Ectodermal cell (in vitro differentiated cells): ENCODE measurements at regions not wholly inside any gene's neighbourhood (a gene's known extent, or its start where the extent isn't known, plus 50 kb on each side); places are given as distances from the start of the nearest gene placed in this dataset.

ENCODE experiments used
- H3K27ac ChIP-seq: 2 replicates; pipeline ENCODE4 v1.7.0; 2013; ENCODE audit warnings: mild to moderate bottlenecking, low read depth, low read length; ENCODE audit not compliant: insufficient read depth, poor library complexity, severe bottlenecking
- H3K27me3 ChIP-seq: 2 replicates; pipeline ENCODE4 v1.7.0; 2013; ENCODE audit warnings: mild to moderate bottlenecking, low read length; ENCODE audit not compliant: insufficient read depth, control insufficient read depth, poor library complexity, severe bottlenecking
- H3K36me3 ChIP-seq: one replicate; pipeline ENCODE4 v1.7.0; 2013; ENCODE audit warnings: low read length; ENCODE audit not compliant: control insufficient read depth, insufficient read depth
- H3K4me1 ChIP-seq: one replicate; pipeline ENCODE4 v1.7.0; 2013; ENCODE audit warnings: low read length; ENCODE audit not compliant: control insufficient read depth, insufficient read depth
- H3K4me3 ChIP-seq: 2 replicates; pipeline ENCODE4 v1.7.0; 2013; ENCODE audit warnings: low read depth, low read length, control low read depth; ENCODE audit not compliant: insufficient read depth
- H3K9me3 ChIP-seq: 2 replicates; pipeline ENCODE4 v1.7.0; 2013; ENCODE audit warnings: mild to moderate bottlenecking, low read length, moderate library complexity; ENCODE audit not compliant: control insufficient read depth
- WGBS, 2 experiments: methylation state at CpG; one replicate each; pipeline ENCODE4 v1.1.7; 2013; ENCODE audit warnings: missing lambda C conversion rate in 2 of 2; 5-methylcytosine and 5-hydroxymethylcytosine counted together

DNA sequence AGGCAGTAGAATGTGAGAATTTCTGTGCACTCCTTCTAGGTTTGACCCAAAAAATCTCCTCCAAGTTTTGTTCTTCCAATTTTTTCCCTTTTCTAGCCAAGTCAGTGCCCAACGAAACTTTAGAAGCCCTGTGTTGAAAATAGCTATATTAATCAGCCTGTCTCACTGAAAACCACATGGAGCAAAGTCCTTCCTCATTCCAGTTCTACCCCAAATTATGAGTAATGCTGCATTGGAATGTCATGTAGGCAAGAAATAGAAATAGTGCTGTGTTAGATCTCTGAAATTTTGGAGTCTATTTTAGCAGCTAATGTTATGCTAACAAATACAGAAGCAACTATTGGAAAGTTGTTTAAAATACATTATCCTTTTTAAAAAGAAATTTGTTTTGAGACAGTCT is 725.5 kb downstream of the TBC1D32 start:
- Histone ChIP-seq H3K27me3 (no peaks in the 10 kb centered on the region), H3K4me1 (no peaks in the 10 kb centered on the region), H3K9me3 (no peaks in the 10 kb centered on the region), H3K27ac (no peak overlapping the region), H3K4me3 (no peak overlapping the region), H3K36me3 (no peaks in the 10 kb centered on the region)
- WGBS, 2 experiments, result 38 to 56% methylated on average over 1 of the region's 1 CpG

DNA sequence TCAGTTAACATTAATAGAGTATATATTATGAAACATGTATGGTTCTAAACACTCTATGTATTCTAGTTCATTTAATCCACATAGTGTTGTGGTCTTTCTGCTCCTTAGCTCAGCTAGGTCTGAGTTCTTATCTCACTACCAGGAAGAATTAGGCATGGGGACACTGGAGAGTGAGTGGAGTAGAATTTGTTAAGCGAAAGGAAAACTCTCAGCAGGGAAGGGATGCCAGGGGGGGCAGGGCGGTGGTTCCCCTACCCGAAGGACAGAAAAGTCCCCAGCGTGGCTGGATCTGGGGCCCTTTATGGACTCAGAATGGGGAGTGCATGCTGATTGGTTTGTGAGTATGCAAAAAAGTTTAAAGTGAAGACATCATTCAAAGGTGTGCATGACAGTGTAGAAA is 727.5 kb downstream of the TBC1D32 start:
- no peaks in the 10 kb centered on the region for H3K27me3 ChIP-seq

DNA sequence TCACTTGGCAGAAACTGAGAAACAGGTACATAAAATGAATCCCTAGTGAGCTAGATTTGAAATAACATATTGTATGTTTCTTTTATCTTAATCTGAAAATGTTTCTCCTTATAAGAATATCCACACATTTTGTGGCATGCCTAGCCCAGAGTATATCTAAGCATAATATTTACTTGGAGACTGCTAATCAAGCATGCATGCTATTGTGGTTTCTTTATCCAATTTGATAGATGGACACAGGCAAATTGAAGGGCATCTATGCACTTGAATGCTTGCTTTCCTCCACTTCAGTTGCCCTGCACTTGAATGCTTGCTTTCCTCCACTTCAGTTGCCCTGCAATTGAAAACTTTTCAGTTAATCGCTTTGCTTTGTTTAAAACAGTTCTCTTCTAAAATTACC is 729.8 kb downstream of the TBC1D32 start:
- Histone ChIP-seq H3K9me3 (no peaks in the 10 kb centered on the region), H3K4me1 (no peaks in the 10 kb centered on the region), H3K27me3 (no peaks in the 10 kb centered on the region), H3K27ac (no peak overlapping the region), H3K36me3 (no peaks in the 10 kb centered on the region), H3K4me3 (no peak overlapping the region)
- WGBS, 2 experiments, result 83 to 94% methylated on average over 1 of the region's 1 CpG

More for the DNA sequence above, 727.5 kb downstream of the TBC1D32 start:
- WGBS, 2 experiments, result 54 to 58% methylated on average over 4 of the region's 4 CpGs
- H3K4me1 ChIP-seq, result no peaks in the 10 kb centered on the region
- no peak overlapping the region for H3K4me3 ChIP-seq
- H3K36me3 ChIP-seq, result no peaks in the 10 kb centered on the region
- no peaks in the 10 kb centered on the region for H3K9me3 ChIP-seq
- H3K27ac ChIP-seq, result no peak overlapping the region

GRCh38 chr6:120590611-120591010 is 743.7 kb downstream of the TBC1D32 start:
- 92% methylated on average over 1 of the region's 1 CpG; no CpG with 5 or more reads in 1 of the 2 experiments for WGBS, 2 experiments
- Histone ChIP-seq H3K4me1 (no peaks in the 10 kb centered on the region), H3K27ac (no peak overlapping the region), H3K27me3 (no peaks in the 10 kb centered on the region), H3K36me3 (no peaks in the 10 kb centered on the region), H3K9me3 (no peaks in the 10 kb centered on the region), H3K4me3 (no peak overlapping the region)

GRCh38 chr6:120588424-120588823 is 745.9 kb downstream of the TBC1D32 start:
- no peaks in the 10 kb centered on the region for H3K36me3 ChIP-seq
- WGBS, 2 experiments, result 93 to 94% methylated on average over 3 to 4 of the region's 4 CpGs
- H3K4me3 ChIP-seq, result no peak overlapping the region
- H3K27ac ChIP-seq, result no peak overlapping the region
- no peaks in the 10 kb centered on the region for H3K27me3 ChIP-seq
- H3K4me1 ChIP-seq, result no peaks in the 10 kb centered on the region
- no peaks in the 10 kb centered on the region for H3K9me3 ChIP-seq

- no peaks in the 10 kb centered on the region for H3K36me3 ChIP-seq
- no peak overlapping the region for H3K27ac ChIP-seq
- H3K4me1 ChIP-seq, result no peaks in the 10 kb centered on the region
- no peaks in the 10 kb centered on the region for H3K9me3 ChIP-seq
- H3K27me3 ChIP-seq, result no peaks in the 10 kb centered on the region
- no peak overlapping the region for H3K4me3 ChIP-seq
- WGBS, 2 experiments, result 0% methylated on average over 1 of the region's 1 CpG; no CpG with 5 or more reads in 1 of the 2 experiments
Measured at GRCh38 chr6:120587381-120587780, 746.9 kb downstream of the TBC1D32 start.

- Histone ChIP-seq H3K36me3 (no peaks in the 10 kb centered on the region), H3K9me3 (no peaks in the 10 kb centered on the region), H3K4me3 (no peak overlapping the region), H3K27me3 (no peaks in the 10 kb centered on the region), H3K4me1 (no peaks in the 10 kb centered on the region), H3K27ac (no peak overlapping the region)
- WGBS, 2 experiments, result 85 to 88% methylated on average over 9 of the region's 9 CpGs
Measured at GRCh38 chr6:120584111-120584760, 750.0 kb downstream of the TBC1D32 start.

DNA sequence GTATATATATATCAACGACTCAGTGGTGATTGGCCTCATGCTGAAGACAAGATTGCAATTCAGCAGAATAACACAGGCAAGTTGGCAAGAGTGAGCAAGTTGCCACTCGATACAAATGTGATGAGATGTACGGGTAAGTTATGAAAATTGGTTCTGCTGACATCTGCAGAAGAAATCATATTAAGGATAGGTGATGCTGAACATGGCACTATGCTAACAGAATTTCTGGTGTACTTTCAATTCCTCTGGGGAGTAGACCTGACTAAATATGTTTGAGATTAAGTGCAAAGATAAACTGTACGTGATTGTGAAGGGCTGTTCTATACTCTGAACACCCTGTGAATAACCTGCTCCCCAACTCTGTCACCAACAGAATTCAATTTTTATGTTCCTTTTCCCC is 758.2 kb downstream of the TBC1D32 start:
- Histone ChIP-seq H3K4me1 (no peaks in the 10 kb centered on the region), H3K27ac (no peak overlapping the region), H3K27me3 (no peaks in the 10 kb centered on the region), H3K4me3 (no peak overlapping the region), H3K9me3 (no peaks in the 10 kb centered on the region), H3K36me3 (no peaks in the 10 kb centered on the region)
- 93 to 94% methylated on average over 4 of the region's 4 CpGs for WGBS, 2 experiments

DNA sequence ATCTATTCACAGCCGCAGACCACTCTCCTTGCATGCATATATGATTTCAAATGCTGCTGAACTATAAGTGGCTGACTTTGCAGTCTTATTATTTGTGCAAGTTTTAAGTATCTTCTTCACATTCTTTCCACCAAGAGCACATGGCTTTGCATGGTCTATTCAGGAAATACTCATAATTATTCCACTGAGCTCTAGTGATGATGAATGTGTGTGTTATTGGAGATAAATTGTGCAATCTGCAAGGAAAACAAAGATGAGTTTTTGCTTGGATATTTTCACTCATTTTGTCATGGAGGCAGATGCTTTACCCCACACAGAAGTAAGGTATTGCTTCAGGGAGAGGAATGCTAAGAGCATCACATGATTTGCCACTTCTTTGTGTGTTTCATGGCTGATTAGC is 764.6 kb downstream of the TBC1D32 start:
- no peaks in the 10 kb centered on the region for H3K36me3 ChIP-seq
- H3K4me3 ChIP-seq, result no peak overlapping the region
- no peaks in the 10 kb centered on the region for H3K4me1 ChIP-seq
- no peaks in the 10 kb centered on the region for H3K27me3 ChIP-seq
- H3K9me3 ChIP-seq, result no peaks in the 10 kb centered on the region
- H3K27ac ChIP-seq, result no peak overlapping the region
- 100% methylated on average over 1 of the region's 1 CpG for WGBS, 2 experiments

DNA sequence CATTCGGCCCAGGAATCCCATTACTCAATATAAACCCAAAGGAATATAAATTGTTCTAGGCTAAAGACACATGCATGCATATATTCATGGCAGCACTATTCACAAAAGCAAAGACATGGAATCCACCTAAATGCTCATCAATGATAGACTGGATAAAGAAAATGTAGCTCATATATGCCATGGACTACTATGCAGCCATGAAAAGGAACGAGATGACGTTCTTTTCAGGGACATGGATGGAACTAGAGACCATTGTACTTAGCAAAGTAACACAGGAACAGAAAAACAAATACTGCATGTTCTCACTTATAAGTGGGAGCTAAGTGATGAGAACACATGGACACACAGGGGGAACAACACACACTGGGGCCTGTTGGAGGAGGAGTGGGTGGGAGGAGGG is 769.5 kb downstream of the TBC1D32 start:
- Histone ChIP-seq H3K9me3 (no peaks in the 10 kb centered on the region), H3K27ac (no peak overlapping the region), H3K4me3 (no peak overlapping the region), H3K36me3 (no peaks in the 10 kb centered on the region), H3K4me1 (no peaks in the 10 kb centered on the region), H3K27me3 (no peaks in the 10 kb centered on the region)
- 92 to 93% methylated on average over 3 of the region's 3 CpGs for WGBS, 2 experiments

DNA sequence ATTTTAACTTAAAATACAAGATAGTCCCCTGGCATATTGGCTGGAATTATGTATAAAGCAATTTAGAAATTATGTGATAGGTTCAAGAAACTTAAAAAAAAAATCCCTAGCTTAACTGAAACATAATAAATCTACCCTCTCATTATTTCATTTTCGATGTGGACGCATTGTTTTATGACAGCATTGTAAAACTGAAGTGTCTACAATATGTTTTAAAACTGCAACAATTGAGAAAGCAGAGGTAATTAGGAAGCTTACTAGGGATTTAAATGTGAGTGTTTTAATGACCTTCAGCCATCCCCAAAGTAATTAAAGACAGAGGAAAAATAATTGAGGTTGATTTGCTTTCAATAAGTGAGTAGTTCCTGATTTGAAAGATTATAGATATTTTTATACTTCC is 776.0 kb downstream of the TBC1D32 start:
- no peak overlapping the region for H3K27ac ChIP-seq
- H3K4me3 ChIP-seq, result no peak overlapping the region
- no peaks in the 10 kb centered on the region for H3K9me3 ChIP-seq
- H3K4me1 ChIP-seq, result no peaks in the 10 kb centered on the region
- H3K36me3 ChIP-seq, result no peaks in the 10 kb centered on the region
- H3K27me3 ChIP-seq, result no peaks in the 10 kb centered on the region
- WGBS, 2 experiments, result 94% methylated on average over 2 of the region's 2 CpGs; no CpG with 5 or more reads in 1 of the 2 experiments
